Mesenchymal stem cell (in vitro differentiated cells and primary cell): ENCODE measurements at regions not wholly inside any gene's neighbourhood (a gene's known extent, or its start where the extent isn't known, plus 50 kb on each side); places are given as distances from the start of the nearest gene placed in this dataset.

Source experiments
- DNase-seq: peaks from one replicate; pipeline ENCODE4 v3.0.0-alpha.2; 2013
- H2AFZ ChIP-seq: one replicate; pipeline ENCODE4 v1.6.1; 2013; ENCODE audit warnings: low read depth, mild to moderate bottlenecking, control low read depth, inconsistent platforms, low read length, moderate library complexity
- H2AK5ac ChIP-seq: 2 replicates; pipeline ENCODE4 v1.6.1; 2013; ENCODE audit warnings: low read length, moderate library complexity, mild to moderate bottlenecking, inconsistent platforms; ENCODE audit not compliant: severe bottlenecking
- H2BK120ac ChIP-seq: one replicate; pipeline ENCODE4 v1.6.1; 2013; ENCODE audit warnings: low read depth, mild to moderate bottlenecking, inconsistent platforms, low read length, moderate library complexity
- H2BK12ac ChIP-seq, 2 experiments: one replicate each; pipeline ENCODE4 v1.6.1; 2013; ENCODE audit warnings: inconsistent platforms in 2 of 2, low read length in 2 of 2, mild to moderate bottlenecking in 2 of 2, moderate library complexity in 2 of 2, control low read depth in 1 of 2
- H2BK15ac ChIP-seq: one replicate; pipeline ENCODE4 v1.6.1; 2013; ENCODE audit warnings: mild to moderate bottlenecking, low read depth, inconsistent platforms; ENCODE audit not compliant: poor library complexity, severe bottlenecking
- H2BK5ac ChIP-seq: 2 replicates; pipeline ENCODE4 v1.6.1; 2013; ENCODE audit warnings: low read depth, mild to moderate bottlenecking, low read length, control low read depth, inconsistent platforms; ENCODE audit not compliant: poor library complexity, severe bottlenecking
- H3K14ac ChIP-seq, 2 experiments: one replicate each; pipeline ENCODE4 v1.6.1; 2013; ENCODE audit warnings: inconsistent platforms in 2 of 2, low read length in 2 of 2, control low read depth in 1 of 2, mild to moderate bottlenecking in 1 of 2, moderate library complexity in 1 of 2
- H3K18ac ChIP-seq, 2 experiments: one replicate each; pipeline ENCODE4 v1.6.1; 2013; ENCODE audit warnings: inconsistent platforms in 2 of 2, low read length in 2 of 2, control low read depth in 1 of 2, low read depth in 1 of 2, mild to moderate bottlenecking in 1 of 2
- H3K23ac ChIP-seq, 2 experiments: one replicate each; pipeline ENCODE4 v1.6.1; 2013; ENCODE audit warnings: inconsistent platforms in 2 of 2, low read length in 2 of 2, mild to moderate bottlenecking in 2 of 2, moderate library complexity in 2 of 2, control low read depth in 1 of 2
- H3K27ac ChIP-seq: 2 replicates; pipeline ENCODE4 v1.5.1; 2013; ENCODE audit warnings: mild to moderate bottlenecking, moderate library complexity, low read length, control low read depth, inconsistent platforms; ENCODE audit not compliant: poor library complexity, severe bottlenecking
- H3K27me3 ChIP-seq, 2 experiments: 2 replicates each; pipeline versions ENCODE4 v1.6.1 to v1.7.0; 2013; ENCODE audit warnings: low read length in 2 of 2, mild to moderate bottlenecking in 2 of 2, moderate library complexity in 2 of 2, control low read depth in 1 of 2, inconsistent platforms in 1 of 2; ENCODE audit not compliant: control insufficient read depth in 1 of 2, insufficient read depth in 1 of 2
- H3K36me3 ChIP-seq, 2 experiments: 2 replicates each; pipeline versions ENCODE4 v1.6.1 to v1.7.0; 2013; ENCODE audit warnings: low read length in 2 of 2, control low read depth in 1 of 2, inconsistent platforms in 1 of 2, low read depth in 1 of 2, mild to moderate bottlenecking in 1 of 2; ENCODE audit not compliant: insufficient read depth in 2 of 2, control insufficient read depth in 1 of 2
- H3K4ac ChIP-seq, 2 experiments: one replicate each; pipeline ENCODE4 v1.6.1; 2013; ENCODE audit warnings: inconsistent platforms in 2 of 2, low read length in 2 of 2, mild to moderate bottlenecking in 2 of 2, moderate library complexity in 2 of 2, control low read depth in 1 of 2, low read depth in 1 of 2
- H3K4me1 ChIP-seq: 2 replicates; pipeline ENCODE4 v1.6.1; 2013; ENCODE audit warnings: low read depth, low read length, control low read depth; ENCODE audit not compliant: control insufficient read depth, insufficient read depth
- H3K4me2 ChIP-seq: 2 replicates; pipeline ENCODE4 v1.6.1; 2013; ENCODE audit warnings: low read length, mild to moderate bottlenecking, inconsistent platforms; ENCODE audit not compliant: poor library complexity, severe bottlenecking
- H3K4me3 ChIP-seq, 2 experiments: 2 replicates each; pipeline versions ENCODE4 v1.5.1 to v1.7.0; 2013; ENCODE audit warnings: low read length in 2 of 2, mild to moderate bottlenecking in 2 of 2, control low read depth in 1 of 2, low read depth in 1 of 2; ENCODE audit not compliant: insufficient read depth in 1 of 2
- H3K79me1 ChIP-seq: replicated peaks from 2 replicates; pipeline ENCODE4 v1.6.1; 2013; ENCODE audit warnings: mild to moderate bottlenecking, control low read depth, low read length, inconsistent platforms; ENCODE audit not compliant: poor library complexity, severe bottlenecking
- H3K9ac ChIP-seq: 2 replicates; pipeline ENCODE4 v1.7.0; 2013; ENCODE audit warnings: mild to moderate bottlenecking, low read length, moderate library complexity
- H3K9me3 ChIP-seq: 2 replicates; pipeline ENCODE4 v1.7.0; 2013; ENCODE audit warnings: mild to moderate bottlenecking, low read length; ENCODE audit not compliant: control insufficient read depth
- H4K8ac ChIP-seq: one replicate; pipeline ENCODE4 v1.6.1; 2013; ENCODE audit warnings: inconsistent platforms, mild to moderate bottlenecking, low read length, moderate library complexity
- H4K91ac ChIP-seq: one replicate; pipeline ENCODE4 v1.6.1; 2013; ENCODE audit warnings: mild to moderate bottlenecking, low read length, inconsistent platforms
- WGBS: methylation state at CpG from one replicate; pipeline ENCODE4 v1.1.7; 2013; ENCODE audit warnings: mixed read lengths; 5-methylcytosine and 5-hydroxymethylcytosine counted together

- Histone ChIP-seq H2AK5ac (no peak overlapping the region), H3K4me3 (no peak overlapping the region), H3K23ac (no peak overlapping the region), H3K27ac (no peak overlapping the region), H2BK120ac (no peak overlapping the region), H2AFZ (no peak overlapping the region), H3K27me3 (no peaks in the 10 kb centered on the region), H3K79me1 (no peaks in the 10 kb centered on the region), H4K8ac (no peak overlapping the region), H3K36me3 (no peaks in the 10 kb centered on the region), H3K18ac (no peak overlapping the region), H3K14ac (no peak overlapping the region), H4K91ac (no peak overlapping the region), H3K4me1 (no peaks in the 10 kb centered on the region), H3K4me2 (no peak overlapping the region), H3K4ac (no peak overlapping the region), H2BK12ac (no peak overlapping the region), H3K9me3 (no peaks in the 10 kb centered on the region), H2BK15ac (no peak overlapping the region), H3K9ac (no peak overlapping the region), H2BK5ac (no peak overlapping the region)
- peak; percentile 2 for DNase-seq
Measured at GRCh38 chr5:105034401-105034763, 1471.8 kb upstream of the NUDT12 start.

GRCh38 chr5:105033637-105034400 is 1471.2 kb upstream of the NUDT12 start:
- H2BK120ac ChIP-seq: no peak overlapping the region
- no peak overlapping the region for H4K91ac ChIP-seq
- no peak overlapping the region for H3K9ac ChIP-seq
- WGBS: 80% methylated on average over 5 of the region's 6 CpGs
- no peaks in the 10 kb centered on the region for H3K9me3 ChIP-seq
- no peak overlapping the region for H3K14ac ChIP-seq
- H3K27ac ChIP-seq: no peak overlapping the region
- no peak overlapping the region for H3K4me3 ChIP-seq
- no peak overlapping the region for H2BK12ac ChIP-seq
- H2AK5ac ChIP-seq: no peak overlapping the region
- no peak overlapping the region for H4K8ac ChIP-seq
- H3K27me3 ChIP-seq: no peaks in the 10 kb centered on the region
- no peak for DNase-seq
- H3K18ac ChIP-seq: no peak overlapping the region
- H3K4me2 ChIP-seq: no peak overlapping the region
- H3K79me1 ChIP-seq: no peaks in the 10 kb centered on the region
- H3K4me1 ChIP-seq: no peaks in the 10 kb centered on the region
- H3K36me3 ChIP-seq: no peaks in the 10 kb centered on the region
- H3K23ac ChIP-seq: no peak overlapping the region
- no peak overlapping the region for H2BK15ac ChIP-seq
- H2AFZ ChIP-seq: no peak overlapping the region
- H3K4ac ChIP-seq: no peak overlapping the region
- no peak overlapping the region for H2BK5ac ChIP-seq

- Histone ChIP-seq H3K36me3 (no peaks in the 10 kb centered on the region), H3K9me3 (no peaks in the 10 kb centered on the region), H3K4me3 (no peak overlapping the region), H3K23ac (no peak overlapping the region), H3K27me3 (no peaks in the 10 kb centered on the region), H3K27ac (no peak overlapping the region), H3K79me1 (no peaks in the 10 kb centered on the region), H2BK15ac (no peak overlapping the region), H2AK5ac (no peak overlapping the region), H3K4ac (no peak overlapping the region), H2AFZ (no peak overlapping the region), H3K4me1 (no peaks in the 10 kb centered on the region), H3K9ac (no peak overlapping the region), H2BK120ac (no peak overlapping the region), H2BK12ac (no peak overlapping the region), H3K4me2 (no peak overlapping the region), H3K14ac (no peak overlapping the region), H4K8ac (no peak overlapping the region), H3K18ac (no peak overlapping the region), H2BK5ac (no peak overlapping the region), H4K91ac (no peak overlapping the region)
- DNase-seq: peak; percentile 1
- 15% methylated on average over 3 of the region's 4 CpGs for WGBS
Measured at GRCh38 chr5:105032917-105033316, 1470.3 kb upstream of the NUDT12 start.

- no peak overlapping the region for H2BK120ac ChIP-seq
- H3K18ac ChIP-seq: no peak overlapping the region
- H3K4me2 ChIP-seq: no peak overlapping the region
- no peak overlapping the region for H2AFZ ChIP-seq
- H3K4ac ChIP-seq: no peak overlapping the region
- H2AK5ac ChIP-seq: no peak overlapping the region
- H4K91ac ChIP-seq: no peak overlapping the region
- H3K27ac ChIP-seq: no peak overlapping the region
- H2BK5ac ChIP-seq: no peak overlapping the region
- H4K8ac ChIP-seq: no peak overlapping the region
- H2BK12ac ChIP-seq: no peak overlapping the region
- H3K4me1 ChIP-seq: no peaks in the 10 kb centered on the region
- H3K79me1 ChIP-seq: no peaks in the 10 kb centered on the region
- H3K9me3 ChIP-seq: no peaks in the 10 kb centered on the region
- 94% methylated on average over 1 of the region's 2 CpGs for WGBS
- DNase-seq: no peak
- no peak overlapping the region for H3K9ac ChIP-seq
- no peaks in the 10 kb centered on the region for H3K27me3 ChIP-seq
- H3K36me3 ChIP-seq: no peaks in the 10 kb centered on the region
- no peak overlapping the region for H3K4me3 ChIP-seq
- no peak overlapping the region for H3K23ac ChIP-seq
- H3K14ac ChIP-seq: no peak overlapping the region
- H2BK15ac ChIP-seq: no peak overlapping the region
Measured at GRCh38 chr5:105030153-105030552, 1467.6 kb upstream of the NUDT12 start.
